NB4 (cell line): ENCODE measurements at regions not wholly inside any gene's neighbourhood (a gene's known extent, or its start where the extent isn't known, plus 50 kb on each side); places are given as distances from the start of the nearest gene placed in this dataset.

Experiments
- MYC ChIP-seq: IDR thresholded peaks from 2 replicates; pipeline ENCODE4 v1.6.1; 2011; ENCODE audit warnings: low read depth, low read length
- POLR2A ChIP-seq: IDR thresholded peaks from 2 replicates; pipeline ENCODE4 v1.6.1; 2011; ENCODE audit warnings: mild to moderate bottlenecking; ENCODE audit not compliant: insufficient read length; ENCODE audit errors: extremely low read depth
- TF ChIP-seq, protein P1 (sequence below): IDR thresholded peaks from one replicate; pipeline ENCODE4 v1.5.1; 2012; ENCODE audit warnings: low read depth, low read length

DNA sequence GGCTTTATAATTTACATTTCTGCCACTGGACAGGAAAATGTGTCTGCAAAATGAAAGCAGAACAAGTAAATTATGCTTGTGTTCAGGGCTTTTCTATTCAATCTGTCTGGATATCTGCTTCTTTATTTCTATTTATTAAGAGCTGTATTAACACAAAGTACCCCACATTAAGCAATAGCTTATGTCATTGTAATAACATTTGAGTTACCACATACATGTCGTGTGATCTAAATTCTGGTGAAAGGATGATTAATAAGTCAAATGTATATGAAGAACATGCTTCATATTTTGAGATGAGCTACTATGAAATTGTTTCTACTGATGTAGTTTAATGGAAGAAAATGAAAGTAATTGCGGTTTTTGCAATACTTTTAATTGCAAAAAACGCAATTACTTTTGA lies 238.2 kb downstream of the KCNJ2 start:
- TF ChIP-seq, protein P1, sequence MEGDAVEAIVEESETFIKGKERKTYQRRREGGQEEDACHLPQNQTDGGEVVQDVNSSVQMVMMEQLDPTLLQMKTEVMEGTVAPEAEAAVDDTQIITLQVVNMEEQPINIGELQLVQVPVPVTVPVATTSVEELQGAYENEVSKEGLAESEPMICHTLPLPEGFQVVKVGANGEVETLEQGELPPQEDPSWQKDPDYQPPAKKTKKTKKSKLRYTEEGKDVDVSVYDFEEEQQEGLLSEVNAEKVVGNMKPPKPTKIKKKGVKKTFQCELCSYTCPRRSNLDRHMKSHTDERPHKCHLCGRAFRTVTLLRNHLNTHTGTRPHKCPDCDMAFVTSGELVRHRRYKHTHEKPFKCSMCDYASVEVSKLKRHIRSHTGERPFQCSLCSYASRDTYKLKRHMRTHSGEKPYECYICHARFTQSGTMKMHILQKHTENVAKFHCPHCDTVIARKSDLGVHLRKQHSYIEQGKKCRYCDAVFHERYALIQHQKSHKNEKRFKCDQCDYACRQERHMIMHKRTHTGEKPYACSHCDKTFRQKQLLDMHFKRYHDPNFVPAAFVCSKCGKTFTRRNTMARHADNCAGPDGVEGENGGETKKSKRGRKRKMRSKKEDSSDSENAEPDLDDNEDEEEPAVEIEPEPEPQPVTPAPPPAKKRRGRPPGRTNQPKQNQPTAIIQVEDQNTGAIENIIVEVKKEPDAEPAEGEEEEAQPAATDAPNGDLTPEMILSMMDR, result no peak
- TF ChIP-seq MYC (no peak), POLR2A (no peak)
